ENCODE measurements at regions not wholly inside any gene's neighbourhood (a gene's known extent, or its start where the extent isn't known, plus 50 kb on each side); places are given as distances from the start of the nearest gene placed in this dataset.

DNA sequence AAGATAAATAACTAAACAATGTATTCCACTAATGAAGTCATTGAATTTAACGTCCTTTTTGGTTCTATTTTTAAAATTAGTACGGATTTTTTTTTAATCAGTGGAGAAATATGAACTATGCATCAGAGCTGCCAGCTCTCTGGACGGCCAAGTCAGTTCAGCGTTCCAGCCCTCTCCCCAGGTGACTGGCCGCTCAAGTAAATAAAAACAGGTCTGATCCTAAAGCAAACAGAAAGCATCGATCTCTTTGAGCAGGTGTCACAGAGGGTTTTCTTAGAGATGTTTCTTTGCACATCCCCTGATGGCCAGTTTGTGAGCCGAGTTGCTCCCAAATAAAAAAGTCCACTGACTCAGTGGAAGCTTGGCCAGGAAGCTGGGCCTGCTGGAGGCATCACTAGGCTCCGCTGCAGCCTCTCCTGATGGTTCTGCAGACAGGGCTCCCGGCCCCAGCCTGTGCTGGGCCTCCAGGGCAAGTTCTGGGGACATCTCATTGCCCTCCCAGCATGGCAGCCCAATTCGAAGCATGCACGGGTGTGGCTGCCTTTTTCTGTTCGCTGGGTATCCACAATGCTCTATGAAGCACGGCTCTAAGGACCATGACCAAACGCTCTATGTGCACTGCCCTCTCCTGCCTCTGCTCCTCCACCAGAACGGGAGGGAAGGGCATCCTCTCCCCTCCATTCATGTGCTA, 74.7 kb upstream of the PPP2R2D start:
- Histone ChIP-seq H3K4me3 (replicated peaks in 1 of 3) (no peak overlapping the region), H3K9me3 (no peaks in the 10 kb centered on the region), H3K36me3 (no peaks in the 10 kb centered on the region), H3K4me1 (no peaks in the 10 kb centered on the region), H3K27me3 (no peaks in the 10 kb centered on the region), H3K27ac (no peak overlapping the region)
- no peak for DNase-seq
- TF ChIP-seq, protein P1, sequence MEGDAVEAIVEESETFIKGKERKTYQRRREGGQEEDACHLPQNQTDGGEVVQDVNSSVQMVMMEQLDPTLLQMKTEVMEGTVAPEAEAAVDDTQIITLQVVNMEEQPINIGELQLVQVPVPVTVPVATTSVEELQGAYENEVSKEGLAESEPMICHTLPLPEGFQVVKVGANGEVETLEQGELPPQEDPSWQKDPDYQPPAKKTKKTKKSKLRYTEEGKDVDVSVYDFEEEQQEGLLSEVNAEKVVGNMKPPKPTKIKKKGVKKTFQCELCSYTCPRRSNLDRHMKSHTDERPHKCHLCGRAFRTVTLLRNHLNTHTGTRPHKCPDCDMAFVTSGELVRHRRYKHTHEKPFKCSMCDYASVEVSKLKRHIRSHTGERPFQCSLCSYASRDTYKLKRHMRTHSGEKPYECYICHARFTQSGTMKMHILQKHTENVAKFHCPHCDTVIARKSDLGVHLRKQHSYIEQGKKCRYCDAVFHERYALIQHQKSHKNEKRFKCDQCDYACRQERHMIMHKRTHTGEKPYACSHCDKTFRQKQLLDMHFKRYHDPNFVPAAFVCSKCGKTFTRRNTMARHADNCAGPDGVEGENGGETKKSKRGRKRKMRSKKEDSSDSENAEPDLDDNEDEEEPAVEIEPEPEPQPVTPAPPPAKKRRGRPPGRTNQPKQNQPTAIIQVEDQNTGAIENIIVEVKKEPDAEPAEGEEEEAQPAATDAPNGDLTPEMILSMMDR (IDR thresholded peaks at IDR 0.05) = no peak
- no peak for TF ChIP-seq POLR2A (IDR thresholded peaks at IDR 0.05)
- intact Hi-C loops (cut with DNase I) = no loop called here
- 44 to 56% methylated on average over 11 to 14 of the region's 15 CpGs for WGBS, 2 donors

DNA sequence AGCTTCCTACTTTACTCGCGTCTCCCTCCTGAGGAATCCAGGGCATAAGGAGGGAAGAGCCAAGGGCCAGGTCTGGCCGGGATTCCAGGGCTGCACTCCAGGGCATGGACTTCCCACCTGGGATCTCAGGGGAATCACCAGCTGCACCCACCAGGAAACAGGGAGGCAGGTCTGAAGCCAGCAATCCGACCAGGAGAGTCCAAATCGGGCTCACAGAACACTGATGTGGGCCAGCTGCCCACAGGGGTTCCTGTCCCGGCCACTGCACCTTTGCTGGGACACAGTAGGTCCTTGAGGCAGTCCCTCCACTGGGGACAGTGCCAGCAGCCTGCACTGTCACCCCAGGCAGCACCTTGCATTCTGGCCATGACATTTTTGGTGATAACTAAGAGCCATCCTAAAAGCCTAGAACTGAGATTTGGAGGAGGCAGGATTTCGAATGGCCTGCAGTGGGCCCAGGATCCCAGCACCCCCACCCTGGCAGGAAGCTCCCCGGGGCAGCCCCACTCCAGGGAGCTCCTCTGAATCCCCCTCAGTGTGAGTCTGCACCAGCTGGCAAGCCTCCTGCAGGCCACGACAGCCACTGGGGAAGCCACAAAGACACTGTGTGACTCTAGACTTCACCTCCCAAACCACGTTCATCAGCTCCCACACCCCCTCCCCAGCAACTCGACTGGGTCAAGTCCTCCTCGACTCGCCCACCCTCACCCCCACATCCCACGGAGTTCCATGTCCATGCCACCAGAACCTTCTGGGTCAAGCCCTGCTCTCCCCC, 71.5 kb upstream of the PPP2R2D start:
- Histone ChIP-seq H3K27ac (no peak overlapping the region), H3K9me3 (no peaks in the 10 kb centered on the region), H3K4me3 (replicated peaks in 1 of 3) (no peak overlapping the region), H3K27me3 (no peaks in the 10 kb centered on the region), H3K4me1 (no peaks in the 10 kb centered on the region), H3K36me3 (no peaks in the 10 kb centered on the region)
- DNase-seq = no peak
- TF ChIP-seq POLR2A (IDR thresholded peaks at IDR 0.05) = no peak
- TF ChIP-seq, protein P1 (IDR thresholded peaks at IDR 0.05) = no peak
- 75 to 77% methylated on average over 11 to 13 of the region's 14 CpGs for WGBS, 2 donors
- intact Hi-C loops (cut with DNase I) = no loop called here

DNA sequence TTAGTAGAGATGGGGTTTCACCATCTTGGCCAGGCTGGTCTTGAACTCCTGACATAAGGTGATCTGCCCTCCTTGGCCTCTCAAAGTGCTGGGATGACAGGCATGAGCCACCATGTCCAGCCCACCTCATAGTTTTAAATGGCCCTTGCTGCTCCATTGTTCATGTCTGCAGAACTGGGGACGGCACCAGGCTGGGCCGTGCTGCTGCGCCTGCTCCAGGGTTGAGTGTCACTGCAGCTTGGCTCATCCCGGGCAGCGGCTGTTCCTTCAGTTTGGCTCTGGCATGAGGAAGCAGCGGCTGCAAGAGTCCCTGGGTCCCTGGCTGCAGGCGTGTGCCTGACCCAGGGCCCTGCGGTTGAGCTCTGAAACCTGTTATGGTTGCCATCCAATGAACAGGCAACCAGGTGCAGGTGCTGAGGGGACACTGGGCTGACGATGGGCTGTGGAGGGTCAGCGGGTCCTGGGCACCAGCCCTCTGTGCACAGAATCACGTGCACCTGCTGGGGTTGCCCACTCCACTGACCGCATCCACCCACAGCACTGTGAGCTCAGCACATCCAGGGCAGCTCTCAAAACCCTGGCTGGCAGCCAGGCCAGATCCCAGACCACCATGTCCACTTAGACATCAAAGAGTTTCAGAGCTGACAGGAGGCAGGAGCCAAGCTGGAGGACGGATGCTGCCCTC, 70.2 kb upstream of the PPP2R2D start:
- no peaks in the 10 kb centered on the region for H3K9me3 ChIP-seq
- no peak for DNase-seq
- no peak overlapping the region for H3K4me3 ChIP-seq (replicated peaks in 1 of 3)
- intact Hi-C loops (cut with DNase I) = no loop called here
- H3K36me3 ChIP-seq = no peaks in the 10 kb centered on the region
- H3K4me1 ChIP-seq = no peaks in the 10 kb centered on the region
- WGBS, 2 donors = 70 to 92% methylated on average over 7 to 8 of the region's 13 CpGs
- H3K27ac ChIP-seq = no peak overlapping the region
- H3K27me3 ChIP-seq = no peaks in the 10 kb centered on the region
- TF ChIP-seq POLR2A (IDR thresholded peaks at IDR 0.05) = no peak
- TF ChIP-seq, protein P1 (IDR thresholded peaks at IDR 0.05) = no peak

DNA sequence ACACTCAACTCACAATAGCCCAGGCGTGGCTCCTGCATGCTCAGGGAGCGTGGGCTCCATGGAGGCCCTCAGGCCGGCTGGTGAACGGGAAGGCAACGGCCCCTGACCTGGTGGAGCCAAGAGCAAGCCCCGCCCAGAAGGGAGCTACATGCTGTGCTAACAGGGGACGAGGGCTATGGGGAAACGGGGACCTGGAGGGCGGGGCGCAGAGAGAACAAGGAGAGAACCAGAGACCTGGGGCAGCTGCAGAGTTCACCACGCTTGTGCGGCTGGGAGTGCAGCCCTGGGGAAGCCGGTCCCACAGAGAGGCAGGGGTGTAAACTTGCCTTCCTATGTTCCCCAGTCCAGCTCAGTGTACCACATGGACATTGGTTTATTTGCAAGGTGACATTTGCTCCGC, 69.2 kb upstream of the PPP2R2D start:
- H3K4me3 ChIP-seq (replicated peaks in 1 of 3) = no peak overlapping the region
- H3K27me3 ChIP-seq = no peaks in the 10 kb centered on the region
- intact Hi-C loops (cut with DNase I) = no loop called here
- no peaks in the 10 kb centered on the region for H3K36me3 ChIP-seq
- no peaks in the 10 kb centered on the region for H3K4me1 ChIP-seq
- TF ChIP-seq, protein P1 (IDR thresholded peaks at IDR 0.05) = no peak
- TF ChIP-seq POLR2A (IDR thresholded peaks at IDR 0.05) = no peak
- 65% methylated on average over 14 of the region's 14 CpGs for WGBS, 2 donors
- no peaks in the 10 kb centered on the region for H3K9me3 ChIP-seq
- H3K27ac ChIP-seq = no peak overlapping the region
- no peak for DNase-seq

Data from thyroid gland (tissue), 4 donors.